OCI-LY1 (cell line): ENCODE measurements at regions not wholly inside any gene's neighbourhood (a gene's known extent, or its start where the extent isn't known, plus 50 kb on each side); places are given as distances from the start of the nearest gene placed in this dataset.

Experiments used
- H2AFZ ChIP-seq: fragments of 200-600 bp; sonication (generic), shearing (Covaris generic); 2 replicates; pipeline ENCODE4 v1.6.0; 2014; ENCODE audit warnings: antibody characterized with exemption, mild to moderate bottlenecking, low read length
- H3F3A ChIP-seq: fragments of 200-600 bp; sonication (generic), shearing (Covaris generic); 2 replicates; pipeline ENCODE4 v1.6.0; 2014; ENCODE audit warnings: mild to moderate bottlenecking, antibody characterized with exemption, low read length, moderate library complexity; ENCODE audit not compliant: insufficient read depth
- H3K27ac ChIP-seq: fragments of 200-600 bp; sonication (generic); 2 replicates; pipeline ENCODE4 v1.5.1; 2014; ENCODE audit warnings: low read length, mixed run types, mild to moderate bottlenecking, low read depth; ENCODE audit not compliant: poor library complexity, severe bottlenecking
- H3K27me3 ChIP-seq: fragments of 200-600 bp; sonication (generic); 2 replicates; pipeline ENCODE4 v1.6.0; 2014; ENCODE audit warnings: antibody characterized with exemption, mild to moderate bottlenecking, low read length, moderate library complexity; ENCODE audit not compliant: insufficient read depth
- H3K36me3 ChIP-seq: fragments of 200-600 bp; sonication (generic); 2 replicates; pipeline ENCODE4 v1.6.1; 2014; ENCODE audit warnings: mild to moderate bottlenecking, antibody characterized with exemption, low read length, moderate library complexity, mixed read lengths; ENCODE audit not compliant: insufficient read depth
- H3K4me1 ChIP-seq: fragments of 200-600 bp; sonication (generic); 2 replicates; pipeline ENCODE4 v1.5.1; 2014; ENCODE audit warnings: mild to moderate bottlenecking, low read length, moderate library complexity; ENCODE audit not compliant: insufficient read depth, severe bottlenecking
- H3K4me2 ChIP-seq: fragments of 200-600 bp; sonication (generic), shearing (Covaris generic); 2 replicates; pipeline ENCODE4 v1.6.1; 2014; ENCODE audit warnings: low read length
- H3K4me3 ChIP-seq: fragments of 200-600 bp; sonication (generic); 2 replicates; pipeline ENCODE4 v1.5.1; 2014; ENCODE audit warnings: low read length, low read depth, mild to moderate bottlenecking, mixed read lengths; ENCODE audit not compliant: poor library complexity, severe bottlenecking
- H3K79me2 ChIP-seq: fragments of 200-600 bp; shearing (Covaris generic); 2 replicates; pipeline ENCODE4 v1.6.1; 2016; ENCODE audit warnings: mixed run types, low read length, mixed read lengths; ENCODE audit not compliant: insufficient read depth
- H3K9ac ChIP-seq: fragments of 200-600 bp; sonication (generic), shearing (Covaris generic); 2 replicates; pipeline ENCODE4 v1.6.1; 2014; ENCODE audit warnings: mild to moderate bottlenecking, low read length, mixed read lengths
- H3K9me2 ChIP-seq: fragments of 200-600 bp; sonication (generic), shearing (Covaris generic); 2 replicates; pipeline ENCODE4 v1.6.1; 2014; ENCODE audit warnings: low read depth, mild to moderate bottlenecking, low read length, mixed read lengths
- H3K9me3 ChIP-seq: fragments of 200-600 bp; shearing (Covaris generic); 2 replicates; pipeline ENCODE4 v1.6.1; 2014; ENCODE audit warnings: low read length, mixed read lengths
- H4K20me1 ChIP-seq: fragments of 200-600 bp; sonication (generic), shearing (Covaris generic); 2 replicates; pipeline ENCODE4 v1.6.0; 2016; ENCODE audit warnings: mild to moderate bottlenecking, low read length; ENCODE audit not compliant: insufficient read depth
- EZH2 ChIP-seq: fragments of 200-600 bp; sonication (generic), shearing (Covaris generic); IDR thresholded peaks from 2 replicates; pipeline ENCODE4 v1.8.0; 2017; ENCODE audit warnings: borderline replicate concordance, mixed run types, mild to moderate bottlenecking, antibody characterized with exemption, low read length, moderate library complexity, mixed read lengths
- TF ChIP-seq, protein P1 (sequence below): fragments of 200-600 bp; sonication (generic), shearing (Covaris generic); IDR thresholded peaks from 2 replicates; pipeline ENCODE4 v1.5.1; 2017; ENCODE audit warnings: mild to moderate bottlenecking, antibody characterized with exemption, low read length, moderate library complexity, mixed read lengths

DNA sequence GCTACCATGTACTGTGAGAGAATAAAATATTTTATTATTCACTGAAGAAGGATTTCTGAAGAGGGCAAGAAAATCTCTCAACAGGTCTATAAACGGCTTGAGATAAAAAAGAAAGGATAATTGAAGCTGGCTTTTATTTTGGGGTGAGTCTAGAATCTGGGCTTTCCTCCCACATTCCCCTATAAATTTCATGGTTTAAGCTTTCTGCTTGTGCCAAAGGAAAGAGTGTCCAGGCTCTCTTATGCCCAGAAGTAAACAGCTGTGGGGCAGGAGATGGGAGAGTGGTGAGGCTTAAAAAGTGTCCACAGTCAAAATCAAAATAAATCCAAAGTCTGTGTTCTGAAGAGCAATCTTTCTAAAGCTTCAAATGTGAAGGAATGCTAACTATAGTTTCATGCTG lies 942.2 kb upstream of the MIR17HG start:
- H3F3A ChIP-seq, result no peaks in the 10 kb centered on the region
- no peaks in the 10 kb centered on the region for H3K9me3 ChIP-seq
- H3K79me2 ChIP-seq, result no peaks in the 10 kb centered on the region
- no peaks in the 10 kb centered on the region for H3K36me3 ChIP-seq
- no peak overlapping the region for H2AFZ ChIP-seq
- H3K9ac ChIP-seq, result no peak overlapping the region
- no peaks in the 10 kb centered on the region for H3K9me2 ChIP-seq
- no peak for TF ChIP-seq EZH2
- TF ChIP-seq, protein P1, sequence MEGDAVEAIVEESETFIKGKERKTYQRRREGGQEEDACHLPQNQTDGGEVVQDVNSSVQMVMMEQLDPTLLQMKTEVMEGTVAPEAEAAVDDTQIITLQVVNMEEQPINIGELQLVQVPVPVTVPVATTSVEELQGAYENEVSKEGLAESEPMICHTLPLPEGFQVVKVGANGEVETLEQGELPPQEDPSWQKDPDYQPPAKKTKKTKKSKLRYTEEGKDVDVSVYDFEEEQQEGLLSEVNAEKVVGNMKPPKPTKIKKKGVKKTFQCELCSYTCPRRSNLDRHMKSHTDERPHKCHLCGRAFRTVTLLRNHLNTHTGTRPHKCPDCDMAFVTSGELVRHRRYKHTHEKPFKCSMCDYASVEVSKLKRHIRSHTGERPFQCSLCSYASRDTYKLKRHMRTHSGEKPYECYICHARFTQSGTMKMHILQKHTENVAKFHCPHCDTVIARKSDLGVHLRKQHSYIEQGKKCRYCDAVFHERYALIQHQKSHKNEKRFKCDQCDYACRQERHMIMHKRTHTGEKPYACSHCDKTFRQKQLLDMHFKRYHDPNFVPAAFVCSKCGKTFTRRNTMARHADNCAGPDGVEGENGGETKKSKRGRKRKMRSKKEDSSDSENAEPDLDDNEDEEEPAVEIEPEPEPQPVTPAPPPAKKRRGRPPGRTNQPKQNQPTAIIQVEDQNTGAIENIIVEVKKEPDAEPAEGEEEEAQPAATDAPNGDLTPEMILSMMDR, result no peak
- H3K27me3 ChIP-seq, result no peaks in the 10 kb centered on the region
- no peak overlapping the region for H3K4me3 ChIP-seq
- H3K27ac ChIP-seq, result no peak overlapping the region
- H3K4me1 ChIP-seq, result no peaks in the 10 kb centered on the region
- no peaks in the 10 kb centered on the region for H4K20me1 ChIP-seq
- H3K4me2 ChIP-seq, result no peak overlapping the region

DNA sequence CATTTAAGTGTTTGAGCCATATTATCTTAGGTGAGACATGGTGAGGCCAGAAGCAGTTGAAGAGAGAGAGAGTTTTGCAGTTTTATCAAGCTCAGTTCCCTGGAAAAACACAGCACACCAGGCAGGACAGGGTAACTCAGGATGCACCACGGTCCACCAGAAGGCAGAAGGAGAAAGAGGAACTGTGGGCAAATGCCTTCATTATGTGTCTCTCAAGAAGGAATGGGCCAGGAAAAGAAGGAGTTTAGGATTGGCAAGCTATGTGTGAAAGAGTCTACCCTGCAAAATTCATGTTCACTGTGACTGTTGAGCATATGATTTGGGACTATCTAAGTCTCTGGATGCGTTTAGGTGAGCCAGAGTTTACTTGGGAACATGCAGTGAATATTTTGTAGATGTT lies 934.5 kb upstream of the MIR17HG start:
- H3K36me3 ChIP-seq, result no peaks in the 10 kb centered on the region
- no peaks in the 10 kb centered on the region for H3F3A ChIP-seq
- H3K4me3 ChIP-seq, result no peak overlapping the region
- TF ChIP-seq, protein P1, result no peak
- TF ChIP-seq EZH2, result no peak
- H3K27me3 ChIP-seq, result no peaks in the 10 kb centered on the region
- no peaks in the 10 kb centered on the region for H4K20me1 ChIP-seq
- no peak overlapping the region for H3K27ac ChIP-seq
- no peak overlapping the region for H3K9ac ChIP-seq
- no peak overlapping the region for H3K4me2 ChIP-seq
- no peaks in the 10 kb centered on the region for H3K4me1 ChIP-seq
- no peaks in the 10 kb centered on the region for H3K79me2 ChIP-seq
- H3K9me2 ChIP-seq, result no peaks in the 10 kb centered on the region
- H3K9me3 ChIP-seq, result no peaks in the 10 kb centered on the region
- no peak overlapping the region for H2AFZ ChIP-seq

DNA sequence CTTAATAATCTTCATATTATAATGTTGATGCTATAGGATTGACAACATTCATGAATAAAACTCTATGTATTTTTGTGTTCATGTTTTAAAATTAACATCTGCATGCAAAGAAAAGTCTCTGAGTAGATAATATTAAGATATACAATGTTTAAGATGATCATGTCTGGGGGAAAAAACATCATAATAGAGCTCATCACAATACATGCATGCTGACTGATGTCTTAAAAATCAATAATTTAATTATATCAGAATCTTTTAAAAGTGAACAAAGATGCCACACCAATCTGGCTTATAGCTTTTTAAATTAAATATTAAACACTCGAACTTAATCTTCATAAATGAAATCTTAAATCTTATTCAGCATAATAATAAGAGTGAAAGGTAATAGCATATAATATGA lies 933.9 kb upstream of the MIR17HG start:
- TF ChIP-seq, protein P1, result no peak
- no peak for TF ChIP-seq EZH2
- Histone ChIP-seq H3K4me3 (no peak overlapping the region), H3K9ac (no peak overlapping the region), H3K9me3 (no peaks in the 10 kb centered on the region), H4K20me1 (no peaks in the 10 kb centered on the region), H3K4me1 (no peaks in the 10 kb centered on the region), H3K4me2 (no peak overlapping the region), H3K36me3 (no peaks in the 10 kb centered on the region), H3K9me2 (no peaks in the 10 kb centered on the region), H3F3A (no peaks in the 10 kb centered on the region), H3K79me2 (no peaks in the 10 kb centered on the region), H3K27ac (no peak overlapping the region), H3K27me3 (no peaks in the 10 kb centered on the region), H2AFZ (no peak overlapping the region)
